Left hindlimb (tissue), 1 donor: ENCODE measurements at regions not wholly inside any gene's neighbourhood (a gene's known extent, or its start where the extent isn't known, plus 50 kb on each side); places are given as distances from the start of the nearest gene placed in this dataset.
A peak's percentile ranks its signal among the peaks of the same experiment; 100 is the strongest.

Experiments used
- DNase-seq: peaks from one replicate; pipeline ENCODE4 v3.0.0-alpha.2; 2018

- no peak for DNase-seq
Measured at GRCh38 chr1:168631671-168632400, 55.4 kb downstream of the XCL1 start.

- DNase-seq = no peak
Measured at GRCh38 chr1:168634951-168635532, 58.6 kb downstream of the XCL1 start.

- DNase-seq = no peak
Measured at GRCh38 chr1:168636200-168636599, 59.8 kb downstream of the XCL1 start.

- no peak for DNase-seq
Measured at GRCh38 chr1:168636642-168637111, 60.3 kb downstream of the XCL1 start.

GRCh38 chr1:168637350-168637991 lies 61.1 kb downstream of the XCL1 start:
- no peak for DNase-seq

- DNase-seq = no peak
Measured at GRCh38 chr1:168638884-168639283, 62.5 kb downstream of the XCL1 start.

GRCh38 chr1:168640182-168640581 lies 63.8 kb downstream of the XCL1 start:
- DNase-seq = no peak

- DNase-seq = no peak
Measured at GRCh38 chr1:168640836-168641235, 64.4 kb downstream of the XCL1 start.

- peak; percentile 63 for DNase-seq
Measured at GRCh38 chr1:168643152-168643551, 66.7 kb downstream of the XCL1 start.
